K562 (cell line): ENCODE measurements at regions not wholly inside any gene's neighbourhood (a gene's known extent, or its start where the extent isn't known, plus 50 kb on each side); places are given as distances from the start of the nearest gene placed in this dataset.

Experiments used
- NFATC3 ChIP-seq: fragments of 450-650 bp; IDR thresholded peaks from 2 replicates; pipeline ENCODE4 v1.6.1; 2017; ENCODE audit warnings: mild to moderate bottlenecking
- SMC3 ChIP-seq: conservative IDR thresholded peaks from 2 replicates; pipeline ENCODE4 v1.6.1; 2011; ENCODE audit warnings: low read depth, low read length, improper control_type of control experiment; ENCODE audit not compliant: insufficient read depth
- SP1 ChIP-seq: sonication (generic); formaldehyde crosslinking; IDR thresholded peaks from 2 replicates; pipeline ENCODE4 v1.8.1; 2022; ENCODE audit warnings: mild to moderate bottlenecking, missing genetic modification reagents
- ZNF561 ChIP-seq: fragments of 450-650 bp; formaldehyde crosslinking; conservative IDR thresholded peaks from 2 replicates; pipeline ENCODE4 v1.4.0; 2020; ENCODE audit warnings: mild to moderate bottlenecking, moderate library complexity

GRCh38 chr3:88369767-88370166, 220.0 kb downstream of the C3orf38 start:
- TF ChIP-seq SP1: no peak
- TF ChIP-seq SMC3: no peak
- TF ChIP-seq NFATC3: no peak
- TF ChIP-seq ZNF561 (CRISPR knock-in tag): no peak
